Sigmoid colon (tissue), 6 donors: ENCODE measurements at regions not wholly inside any gene's neighbourhood (a gene's known extent, or its start where the extent isn't known, plus 50 kb on each side); places are given as distances from the start of the nearest gene placed in this dataset.

ENCODE experiments used
- DNase-seq: peaks from one replicate; pipeline ENCODE4 v3.0.0-alpha.2; 2019
- H3K27ac ChIP-seq, 4 donors: fragments of 200-600 bp; sonication (generic); one replicate each; pipeline ENCODE4 v1.5.1; 2016 to 2019; ENCODE audit warnings: mild to moderate bottlenecking in 1 of 4
- H3K27me3 ChIP-seq, 3 donors: fragments of 200-600 bp; sonication (generic); one replicate each; pipeline ENCODE4 v1.5.1; 2019; ENCODE audit warnings: mild to moderate bottlenecking in 1 of 3
- H3K36me3 ChIP-seq, 4 donors: fragments of 200-600 bp; sonication (generic); one replicate each; pipeline ENCODE4 v1.5.1; 2016 to 2019
- H3K4me1 ChIP-seq, 4 donors: fragments of 200-600 bp; sonication (generic); one replicate each; pipeline ENCODE4 v1.5.1; 2017 to 2019
- H3K4me3 ChIP-seq, 4 donors: fragments of 200-600 bp; sonication (generic); one replicate each; pipeline ENCODE4 v1.5.1; 2017 to 2019; ENCODE audit warnings: mild to moderate bottlenecking in 2 of 4, moderate library complexity in 1 of 4
- H3K9me3 ChIP-seq, 4 donors: fragments of 200-600 bp in 3 of 4; sonication (generic) in 3 of 4; one replicate each; pipeline versions ENCODE4 v1.5.1 to v1.6.1; 2013 to 2019
- EP300 ChIP-seq, 4 donors: sonication (generic); formaldehyde crosslinking; IDR thresholded peaks; one replicate each; pipeline ENCODE4 v1.6.1; 2017; ENCODE audit warnings: antibody characterized with exemption in 4 of 4
- POLR2A ChIP-seq, 2 donors: fragments of 450-650 bp; IDR thresholded peaks; one replicate each; pipeline ENCODE4 v1.6.1; 2016; ENCODE audit warnings: antibody characterized with exemption in 2 of 2, mild to moderate bottlenecking in 2 of 2, moderate library complexity in 2 of 2
- POLR2AphosphoS5 ChIP-seq, 4 donors: sonication (generic); formaldehyde crosslinking; IDR thresholded peaks; one replicate each; pipeline ENCODE4 v1.6.1; 2017; ENCODE audit warnings: antibody characterized with exemption in 4 of 4
- WGBS, 2 donors: extraction: QIAGEN DNeasy Blood & Tissue Kit; methylation state at CpG; one replicate each; pipeline ENCODE4 v1.1.7; 2013; 5-methylcytosine and 5-hydroxymethylcytosine counted together
- intact Hi-C: fragments of 100-400 bp; cut with DNase I; formaldehyde crosslinking; loops from one replicate; pipeline ENCODE4 v1.15.1; 2023
- TF ChIP-seq, protein P1 (sequence below), 4 experiments: fragments of 450-650 bp in 3 of 4; fragments of 200-600 bp in 1 of 4; IDR thresholded peaks; one replicate each; pipeline ENCODE4 v1.5.1; 2016 to 2019; ENCODE audit warnings: antibody characterized with exemption in 4 of 4, mild to moderate bottlenecking in 3 of 4, moderate library complexity in 2 of 4
- donor health status: healthy with polysubstance abuse.
- donor health status: healthy.

DNA sequence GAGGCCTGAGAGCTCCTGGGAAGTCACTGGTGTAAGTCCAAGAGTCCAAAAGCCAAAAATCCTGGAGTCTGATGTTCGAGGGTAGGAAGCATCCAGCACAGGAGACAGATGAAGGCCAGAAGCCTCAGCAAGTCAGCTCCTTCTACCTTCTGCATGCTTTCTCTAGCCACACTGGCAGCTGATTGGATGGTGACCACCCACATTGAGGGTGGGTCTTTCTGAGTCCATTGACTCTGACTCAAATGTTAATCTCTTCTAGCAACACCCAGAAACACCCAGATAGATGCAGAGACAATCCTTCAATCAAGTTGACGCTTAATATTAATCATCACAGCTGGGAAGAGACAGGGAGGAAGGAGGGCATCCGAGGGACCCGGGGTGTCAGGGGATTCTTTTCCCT lies 305.8 kb downstream of the AACS start:
- Histone ChIP-seq H3K9me3 (no peaks in the 10 kb centered on the region), H3K4me1 (no peaks in the 10 kb centered on the region), H3K27me3 (no peaks in the 10 kb centered on the region), H3K36me3 (no peaks in the 10 kb centered on the region), H3K27ac (no peak overlapping the region), H3K4me3 (no peak overlapping the region)
- intact Hi-C loops, result no loop called here
- WGBS, 2 donors, result 68 to 77% methylated on average over 4 of the region's 4 CpGs
- no peak for DNase-seq
- TF ChIP-seq, protein P1, sequence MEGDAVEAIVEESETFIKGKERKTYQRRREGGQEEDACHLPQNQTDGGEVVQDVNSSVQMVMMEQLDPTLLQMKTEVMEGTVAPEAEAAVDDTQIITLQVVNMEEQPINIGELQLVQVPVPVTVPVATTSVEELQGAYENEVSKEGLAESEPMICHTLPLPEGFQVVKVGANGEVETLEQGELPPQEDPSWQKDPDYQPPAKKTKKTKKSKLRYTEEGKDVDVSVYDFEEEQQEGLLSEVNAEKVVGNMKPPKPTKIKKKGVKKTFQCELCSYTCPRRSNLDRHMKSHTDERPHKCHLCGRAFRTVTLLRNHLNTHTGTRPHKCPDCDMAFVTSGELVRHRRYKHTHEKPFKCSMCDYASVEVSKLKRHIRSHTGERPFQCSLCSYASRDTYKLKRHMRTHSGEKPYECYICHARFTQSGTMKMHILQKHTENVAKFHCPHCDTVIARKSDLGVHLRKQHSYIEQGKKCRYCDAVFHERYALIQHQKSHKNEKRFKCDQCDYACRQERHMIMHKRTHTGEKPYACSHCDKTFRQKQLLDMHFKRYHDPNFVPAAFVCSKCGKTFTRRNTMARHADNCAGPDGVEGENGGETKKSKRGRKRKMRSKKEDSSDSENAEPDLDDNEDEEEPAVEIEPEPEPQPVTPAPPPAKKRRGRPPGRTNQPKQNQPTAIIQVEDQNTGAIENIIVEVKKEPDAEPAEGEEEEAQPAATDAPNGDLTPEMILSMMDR (IDR thresholded peaks at IDR 0.05), result no peak
- TF ChIP-seq POLR2AphosphoS5 (IDR thresholded peaks at IDR 0.05), result no peak
- TF ChIP-seq EP300 (IDR thresholded peaks at IDR 0.05), result no peak
- no peak for TF ChIP-seq POLR2A (IDR thresholded peaks at IDR 0.05)

DNA sequence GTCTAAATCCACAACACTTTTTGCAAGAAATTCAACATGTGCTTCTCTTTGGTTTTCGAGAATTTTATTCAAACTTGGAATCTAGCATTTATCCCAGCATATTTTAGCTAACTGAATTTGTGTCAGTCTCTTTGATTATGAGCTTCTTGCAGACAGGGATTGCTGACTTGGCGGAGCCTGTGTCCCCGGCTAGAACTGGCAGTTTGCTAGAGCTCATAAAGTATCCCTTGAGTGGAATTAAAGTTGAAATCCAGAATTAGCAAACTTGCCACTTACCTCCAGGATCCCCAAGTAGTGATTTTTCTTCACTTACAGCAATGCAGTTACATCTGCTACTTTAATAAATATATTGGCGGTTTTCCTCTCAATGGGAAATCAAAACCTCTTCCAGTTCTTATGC lies 306.9 kb downstream of the AACS start:
- no peak for DNase-seq
- H3K27me3 ChIP-seq, result no peaks in the 10 kb centered on the region
- H3K4me3 ChIP-seq, result no peak overlapping the region
- H3K9me3 ChIP-seq, result no peaks in the 10 kb centered on the region
- WGBS, 2 donors, result 83 to 90% methylated on average over 4 of the region's 4 CpGs
- no peaks in the 10 kb centered on the region for H3K36me3 ChIP-seq
- intact Hi-C loops, result no loop called here
- TF ChIP-seq POLR2AphosphoS5 (IDR thresholded peaks at IDR 0.05) (no peak), EP300 (IDR thresholded peaks at IDR 0.05) (no peak), POLR2A (IDR thresholded peaks at IDR 0.05) (no peak)
- TF ChIP-seq, protein P1 (IDR thresholded peaks at IDR 0.05), result no peak
- H3K4me1 ChIP-seq, result no peaks in the 10 kb centered on the region
- no peak overlapping the region for H3K27ac ChIP-seq

DNA sequence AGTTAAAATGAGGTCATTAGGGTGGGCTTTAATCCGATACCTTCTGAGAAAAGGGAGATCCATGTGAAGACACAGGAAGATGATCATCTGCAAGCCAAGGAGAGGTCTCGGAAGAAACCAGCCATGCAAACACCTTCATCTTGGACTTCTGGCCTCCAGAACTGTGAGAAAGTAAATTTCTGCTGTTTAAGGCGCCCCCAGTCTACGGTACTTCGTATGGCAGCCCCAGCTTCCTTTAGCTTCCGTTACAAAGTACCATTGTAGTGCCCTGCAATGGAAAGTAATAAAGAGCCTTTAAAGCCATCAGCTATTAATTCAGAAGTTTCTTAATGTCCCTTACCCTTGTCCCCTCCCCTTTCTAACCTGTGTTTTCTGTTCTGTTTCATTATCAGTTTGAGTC lies 308.1 kb downstream of the AACS start:
- Histone ChIP-seq H3K27me3 (no peaks in the 10 kb centered on the region), H3K36me3 (no peaks in the 10 kb centered on the region), H3K4me3 (no peak overlapping the region), H3K9me3 (no peaks in the 10 kb centered on the region), H3K4me1 (no peaks in the 10 kb centered on the region), H3K27ac (no peak overlapping the region)
- TF ChIP-seq POLR2A (IDR thresholded peaks at IDR 0.05), result no peak
- WGBS, 2 donors, result 65 to 79% methylated on average over 6 of the region's 6 CpGs
- no peak for DNase-seq
- intact Hi-C loops, result no loop called here

- Histone ChIP-seq H3K27me3 (peaks cover 0 to 3% (median 0%) of the 10 kb centered on the region in 3 donors), H3K4me1 (no peaks in the 10 kb centered on the region), H3K9me3 (no peaks in the 10 kb centered on the region), H3K36me3 (no peaks in the 10 kb centered on the region), H3K4me3 (no peak overlapping the region), H3K27ac (no peak overlapping the region)
- intact Hi-C loops, result no loop called here
- TF ChIP-seq POLR2AphosphoS5 (IDR thresholded peaks at IDR 0.05), result no peak
- TF ChIP-seq, protein P1 (IDR thresholded peaks at IDR 0.05), result no peak
- TF ChIP-seq EP300 (IDR thresholded peaks at IDR 0.05), result no peak
- no peak for TF ChIP-seq POLR2A (IDR thresholded peaks at IDR 0.05)
- whole genome bisulfite sequencing, 2 donors, result 53 to 54% methylated on average over 6 of the region's 6 CpGs
- DNase-seq, result no peak
Measured at GRCh38 chr12:125376422-125376821, 311.2 kb downstream of the AACS start.

DNA sequence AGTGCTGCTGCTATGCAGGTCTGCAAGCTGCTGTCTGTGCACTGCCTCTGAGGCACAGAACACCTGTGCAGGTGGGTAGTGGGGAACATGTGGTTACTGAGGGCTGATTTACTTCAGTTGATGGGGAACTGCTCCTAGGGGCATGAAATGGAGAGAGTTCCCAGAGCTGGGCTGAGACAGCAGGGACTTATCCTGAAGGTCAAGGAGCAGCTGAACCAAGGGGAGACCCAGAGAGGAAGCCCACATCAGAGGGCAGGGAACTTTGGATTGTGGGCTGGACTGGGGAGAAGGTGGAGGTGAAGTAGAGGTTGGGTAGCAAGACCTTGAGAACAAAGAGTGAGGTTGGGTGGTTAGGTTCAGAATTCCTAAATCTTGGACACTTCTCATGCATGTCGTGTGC lies 311.9 kb downstream of the AACS start:
- peaks cover 0 to 3% (median 0%) of the 10 kb centered on the region in 3 donors for H3K27me3 ChIP-seq
- H3K4me3 ChIP-seq, result no peak overlapping the region
- 89 to 92% methylated on average over 1 of the region's 1 CpG for WGBS, 2 donors
- no peaks in the 10 kb centered on the region for H3K4me1 ChIP-seq
- DNase-seq, result no peak
- no peak overlapping the region for H3K27ac ChIP-seq
- no peaks in the 10 kb centered on the region for H3K9me3 ChIP-seq
- TF ChIP-seq, protein P1 (IDR thresholded peaks at IDR 0.05), result no peak
- TF ChIP-seq POLR2AphosphoS5 (IDR thresholded peaks at IDR 0.05) (no peak), EP300 (IDR thresholded peaks at IDR 0.05) (no peak), POLR2A (IDR thresholded peaks at IDR 0.05) (no peak)
- intact Hi-C loops, result no loop called here
- H3K36me3 ChIP-seq, result no peaks in the 10 kb centered on the region
